ENCODE measurements at regions not wholly inside any gene's neighbourhood (a gene's known extent, or its start where the extent isn't known, plus 50 kb on each side); places are given as distances from the start of the nearest gene placed in this dataset.

- Histone ChIP-seq H3K27me3 (ENCODE audit: control insufficient read depth, insufficient read depth, low read length, poor library complexity, severe bottlenecking) (no peaks in the 10 kb centered on the region), H3K9ac (ENCODE audit: extremely low read depth, low read length, poor library complexity, severe bottlenecking) (no peak overlapping the region), H3K36me3 (ENCODE audit: control insufficient read depth, insufficient read depth, low read length) (no peaks in the 10 kb centered on the region), H3K4me3 (ENCODE audit: low read length) (no peak overlapping the region), H3K27ac (ENCODE audit: low read depth, low read length) (no peak overlapping the region), H3K4me1 (ENCODE audit: control insufficient read depth, insufficient read depth, low read length) (no peaks in the 10 kb centered on the region), H3K9me3 (ENCODE audit: control insufficient read depth, low read length) (no peaks in the 10 kb centered on the region)
- peaks cover 15% of the 10 kb centered on the region for H3K4me1 Mint-ChIP-seq
- no peaks in the 10 kb centered on the region for H3K27me3 Mint-ChIP-seq (ENCODE audit: insufficient read depth)
- H3K9me3 Mint-ChIP-seq, result no peaks in the 10 kb centered on the region
- WGBS, 2 experiments (ENCODE audit: insufficient coverage in 1 of 2, insufficient read length in 1 of 2), result 80 to 91% methylated on average over 1 of the region's 1 CpG
- TF ChIP-seq CTCF (conservative IDR thresholded peaks at IDR 0.05), result no peak
- H3K4me3 Mint-ChIP-seq, result no peak overlapping the region
- H3K36me3 Mint-ChIP-seq (ENCODE audit: low read depth), result no peaks in the 10 kb centered on the region
- no peak for DNase-seq
- H3K27ac Mint-ChIP-seq, result no peak overlapping the region
Observed at GRCh38 chr9:118527261-118527660, 823.1 kb downstream of the TLR4 start.

- H3K9me3 ChIP-seq (ENCODE audit: control insufficient read depth, low read length), result no peaks in the 10 kb centered on the region
- no peaks in the 10 kb centered on the region for H3K36me3 ChIP-seq (ENCODE audit: control insufficient read depth, insufficient read depth, low read length)
- H3K27me3 ChIP-seq (ENCODE audit: control insufficient read depth, insufficient read depth, low read length, poor library complexity, severe bottlenecking), result no peaks in the 10 kb centered on the region
- H3K4me3 Mint-ChIP-seq, result no peak overlapping the region
- H3K27ac Mint-ChIP-seq, result no peak overlapping the region
- no peaks in the 10 kb centered on the region for H3K9me3 Mint-ChIP-seq
- H3K36me3 Mint-ChIP-seq (ENCODE audit: low read depth), result no peaks in the 10 kb centered on the region
- 88 to 100% methylated on average over 1 to 3 of the region's 3 CpGs for WGBS, 2 experiments (ENCODE audit: insufficient coverage in 1 of 2, insufficient read length in 1 of 2)
- no peaks in the 10 kb centered on the region for H3K27me3 Mint-ChIP-seq (ENCODE audit: insufficient read depth)
- H3K4me3 ChIP-seq (ENCODE audit: low read length), result no peak overlapping the region
- peaks cover 11% of the 10 kb centered on the region for H3K4me1 Mint-ChIP-seq
- H3K27ac ChIP-seq (ENCODE audit: low read depth, low read length), result no peak overlapping the region
- TF ChIP-seq CTCF (conservative IDR thresholded peaks at IDR 0.05), result no peak
- H3K4me1 ChIP-seq (ENCODE audit: control insufficient read depth, insufficient read depth, low read length), result no peaks in the 10 kb centered on the region
- H3K9ac ChIP-seq (ENCODE audit: extremely low read depth, low read length, poor library complexity, severe bottlenecking), result no peak overlapping the region
- DNase-seq, result no peak
Observed at GRCh38 chr9:118529210-118529609, 825.0 kb downstream of the TLR4 start.

- Histone ChIP-seq H3K9ac (ENCODE audit: extremely low read depth, low read length, poor library complexity, severe bottlenecking) (no peak overlapping the region), H3K27ac (ENCODE audit: low read depth, low read length) (no peak overlapping the region), H3K36me3 (ENCODE audit: control insufficient read depth, insufficient read depth, low read length) (no peaks in the 10 kb centered on the region), H3K4me3 (ENCODE audit: low read length) (no peak overlapping the region), H3K9me3 (ENCODE audit: control insufficient read depth, low read length) (no peaks in the 10 kb centered on the region), H3K27me3 (ENCODE audit: control insufficient read depth, insufficient read depth, low read length, poor library complexity, severe bottlenecking) (no peaks in the 10 kb centered on the region), H3K4me1 (ENCODE audit: control insufficient read depth, insufficient read depth, low read length) (no peaks in the 10 kb centered on the region)
- no peak for DNase-seq
- H3K36me3 Mint-ChIP-seq (ENCODE audit: low read depth), result no peaks in the 10 kb centered on the region
- no peaks in the 10 kb centered on the region for H3K27me3 Mint-ChIP-seq (ENCODE audit: insufficient read depth)
- peaks cover 11% of the 10 kb centered on the region for H3K4me1 Mint-ChIP-seq
- 63 to 93% methylated on average over 1 to 2 of the region's 2 CpGs for WGBS, 2 experiments (ENCODE audit: insufficient coverage in 1 of 2, insufficient read length in 1 of 2)
- H3K27ac Mint-ChIP-seq, result no peak overlapping the region
- no peak for TF ChIP-seq CTCF (conservative IDR thresholded peaks at IDR 0.05)
- no peaks in the 10 kb centered on the region for H3K9me3 Mint-ChIP-seq
- no peak overlapping the region for H3K4me3 Mint-ChIP-seq
Observed at GRCh38 chr9:118529624-118530214, 825.5 kb downstream of the TLR4 start.

Measured in endodermal cell (in vitro differentiated cells).